Smooth muscle cell (in vitro differentiated cells): ENCODE measurements at regions not wholly inside any gene's neighbourhood (a gene's known extent, or its start where the extent isn't known, plus 50 kb on each side); places are given as distances from the start of the nearest gene placed in this dataset.
"Not testable (repeated sequence)": the region's sequence is repeated elsewhere in the genome, so short reads cannot be mapped to it uniquely, and the experiment has no call there.

Experiments
- DNase-seq: peaks from one replicate; lab custom pipeline; 2025; ENCODE audit not compliant: unreplicated experiment; lab: John Stamatoyannopoulos, UW
- H2AFZ ChIP-seq: fragments of 200-600 bp; sonication (generic); 2 replicates; pipeline ENCODE4 v1.6.0; 2016; ENCODE audit warnings: antibody characterized with exemption, low read depth, mild to moderate bottlenecking
- H3F3A ChIP-seq: fragments of 200-600 bp; sonication (generic); 2 replicates; pipeline ENCODE4 v1.6.0; 2017; ENCODE audit warnings: antibody characterized with exemption, low read depth
- H3K27ac ChIP-seq: fragments of 200-600 bp; sonication (generic); 2 replicates; pipeline ENCODE4 v1.5.1; 2016; ENCODE audit warnings: low read depth, mild to moderate bottlenecking
- H3K27me3 ChIP-seq: fragments of 200-600 bp; sonication (generic); 2 replicates; pipeline ENCODE4 v1.6.1; 2016; ENCODE audit warnings: low read depth, mild to moderate bottlenecking
- H3K36me3 ChIP-seq: fragments of 200-600 bp; sonication (generic); 2 replicates; pipeline ENCODE4 v1.5.1; 2016; ENCODE audit warnings: low read depth
- H3K4me1 ChIP-seq: fragments of 200-600 bp; sonication (generic); 2 replicates; pipeline ENCODE4 v1.5.1; 2016; ENCODE audit warnings: low read depth
- H3K4me2 ChIP-seq: fragments of 200-600 bp; sonication (generic); 2 replicates; pipeline ENCODE4 v1.6.0; 2016; ENCODE audit warnings: mild to moderate bottlenecking
- H3K4me3 ChIP-seq: fragments of 200-600 bp; sonication (generic); 2 replicates; pipeline ENCODE4 v1.5.1; 2016; ENCODE audit warnings: mild to moderate bottlenecking
- H3K79me2 ChIP-seq: fragments of 200-600 bp; sonication (generic); 2 replicates; pipeline ENCODE4 v1.6.0; 2016; ENCODE audit warnings: low read depth, mild to moderate bottlenecking
- H3K9ac ChIP-seq: fragments of 200-600 bp; sonication (generic); 2 replicates; pipeline ENCODE4 v1.6.0; 2016; ENCODE audit warnings: low read depth
- H3K9me3 ChIP-seq: fragments of 200-600 bp; sonication (generic); replicated peaks from 2 replicates; pipeline ENCODE4 v1.5.1; 2016; ENCODE audit warnings: low read depth
- H4K20me1 ChIP-seq: fragments of 200-600 bp; sonication (generic); 2 replicates; pipeline ENCODE4 v1.6.0; 2016; ENCODE audit warnings: low read depth
- CTCF ChIP-seq: fragments of 200-600 bp; sonication (generic); IDR thresholded peaks from 2 replicates; pipeline ENCODE4 v1.5.1; 2017; ENCODE audit warnings: borderline replicate concordance, mild to moderate bottlenecking, antibody characterized with exemption; ENCODE audit not compliant: insufficient read depth, poor library complexity, severe bottlenecking
- WGBS: methylation state at CpG from one replicate; pipeline ENCODE4 v1.1.7; 2016; ENCODE audit warnings: low lambda C conversion rate; 5-methylcytosine and 5-hydroxymethylcytosine counted together

DNA sequence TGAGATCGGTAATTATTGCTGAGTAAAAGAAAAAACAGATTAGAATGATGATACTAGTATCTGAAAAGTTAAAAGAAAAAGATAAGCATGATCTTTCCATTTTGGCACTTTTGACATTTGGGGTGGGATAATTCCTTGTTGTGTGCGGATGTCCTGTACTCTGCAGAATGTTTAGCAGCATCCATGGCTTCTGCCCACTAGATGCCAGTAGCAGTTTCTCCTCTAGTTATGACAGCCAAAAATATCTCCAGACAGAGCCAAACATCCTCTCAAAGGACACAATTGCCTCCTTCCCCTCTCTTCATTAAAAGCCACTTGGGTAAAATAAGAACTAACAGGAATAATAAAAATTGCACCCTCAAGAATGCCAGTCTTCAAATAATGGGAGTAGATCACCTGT lies 468.8 kb upstream of the GRM7 start:
- WGBS: 90% methylated on average over 2 of the region's 2 CpGs
- Histone ChIP-seq H3K27me3 (no peaks in the 10 kb centered on the region), H3K4me3 (no peak overlapping the region), H3K9me3 (no peaks in the 10 kb centered on the region), H3K9ac (no peak overlapping the region), H4K20me1 (no peaks in the 10 kb centered on the region), H3K4me2 (no peak overlapping the region), H3F3A (no peaks in the 10 kb centered on the region), H2AFZ (no peak overlapping the region), H3K4me1 (no peaks in the 10 kb centered on the region), H3K27ac (no peak overlapping the region), H3K36me3 (no peaks in the 10 kb centered on the region), H3K79me2 (no peaks in the 10 kb centered on the region)
- TF ChIP-seq CTCF: no peak
- DNase-seq: no peak

DNA sequence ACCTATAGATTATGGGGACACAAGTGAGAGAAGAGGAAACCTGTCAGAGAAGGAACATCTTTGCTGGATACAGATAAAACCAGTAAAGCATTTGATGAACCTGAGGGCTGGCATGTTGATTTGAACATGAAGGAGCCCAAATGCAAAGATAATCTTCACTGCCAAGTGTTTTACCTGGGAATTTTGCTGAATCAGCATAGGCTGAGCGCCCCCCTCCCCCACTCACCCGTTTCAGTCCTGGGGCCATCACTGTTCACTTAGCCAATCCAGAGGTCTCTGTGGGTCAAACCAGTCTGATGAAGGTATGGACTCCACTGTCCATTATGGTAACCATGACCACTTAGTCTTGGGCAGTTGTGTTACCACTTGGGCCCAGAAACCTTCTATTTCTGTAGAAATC lies 466.0 kb upstream of the GRM7 start:
- no peaks in the 10 kb centered on the region for H3K4me1 ChIP-seq
- H3F3A ChIP-seq: no peaks in the 10 kb centered on the region
- H2AFZ ChIP-seq: no peak overlapping the region
- 95% methylated on average over 2 of the region's 2 CpGs for WGBS
- no peaks in the 10 kb centered on the region for H3K79me2 ChIP-seq
- H3K4me3 ChIP-seq: no peak overlapping the region
- H3K4me2 ChIP-seq: no peak overlapping the region
- TF ChIP-seq CTCF: no peak
- H3K9ac ChIP-seq: no peak overlapping the region
- H3K27me3 ChIP-seq: no peaks in the 10 kb centered on the region
- H3K36me3 ChIP-seq: no peaks in the 10 kb centered on the region
- H3K27ac ChIP-seq: no peak overlapping the region
- no peaks in the 10 kb centered on the region for H3K9me3 ChIP-seq
- H4K20me1 ChIP-seq: no peaks in the 10 kb centered on the region
- no peak for DNase-seq

DNA sequence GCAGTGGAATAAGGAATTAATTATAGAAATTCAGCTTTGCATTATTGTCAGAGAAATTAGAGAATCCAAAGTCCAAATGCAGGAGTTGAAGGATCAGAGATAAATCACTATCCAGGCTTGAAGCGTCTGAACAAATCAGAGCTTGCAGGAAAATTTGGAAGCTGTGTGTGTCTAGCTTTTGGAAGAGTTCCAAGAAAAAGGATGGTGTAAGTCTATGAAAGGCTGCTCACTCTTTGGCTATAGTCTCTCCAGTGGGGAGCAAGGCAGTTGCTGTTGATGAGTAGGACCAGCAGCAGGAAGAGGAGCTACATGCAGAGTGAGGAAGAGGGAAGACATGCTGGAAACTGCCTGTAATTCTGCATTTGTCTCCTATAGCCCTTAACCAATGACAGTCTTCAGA lies 464.3 kb upstream of the GRM7 start:
- no peaks in the 10 kb centered on the region for H3K79me2 ChIP-seq
- H3K9ac ChIP-seq: no peak overlapping the region
- WGBS: 79% methylated on average over 1 of the region's 1 CpG
- DNase-seq: no peak
- no peaks in the 10 kb centered on the region for H3K36me3 ChIP-seq
- no peaks in the 10 kb centered on the region for H3F3A ChIP-seq
- TF ChIP-seq CTCF: no peak
- no peak overlapping the region for H3K4me2 ChIP-seq
- H3K4me3 ChIP-seq: no peak overlapping the region
- H2AFZ ChIP-seq: no peak overlapping the region
- H4K20me1 ChIP-seq: no peaks in the 10 kb centered on the region
- no peak overlapping the region for H3K27ac ChIP-seq
- no peaks in the 10 kb centered on the region for H3K9me3 ChIP-seq
- no peaks in the 10 kb centered on the region for H3K4me1 ChIP-seq
- no peaks in the 10 kb centered on the region for H3K27me3 ChIP-seq

DNA sequence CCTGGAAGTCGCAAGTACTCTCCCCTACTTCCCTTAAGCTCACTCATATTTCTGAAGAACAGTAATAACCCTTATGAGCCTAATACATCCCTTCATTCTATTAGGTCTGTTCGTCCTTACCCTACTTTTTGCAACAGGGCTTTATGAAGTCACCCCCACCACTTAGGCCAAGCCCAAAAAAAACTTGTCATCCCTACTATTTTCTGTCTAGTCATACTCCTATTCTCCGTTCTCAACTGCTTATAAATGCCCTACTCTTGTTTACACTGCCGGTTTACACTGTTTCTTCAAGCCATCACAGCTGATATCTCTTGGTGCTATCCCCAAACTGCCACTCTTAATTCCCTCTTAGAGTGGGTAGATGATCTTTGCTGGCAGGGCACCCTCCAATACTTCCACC lies 458.2 kb upstream of the GRM7 start:
- H3K79me2 ChIP-seq, H4K20me1 ChIP-seq, H3K36me3 ChIP-seq, H3K27ac ChIP-seq, H3K9ac ChIP-seq, H2AFZ ChIP-seq, DNase-seq, H3K9me3 ChIP-seq, H3F3A ChIP-seq, H3K27me3 ChIP-seq, H3K4me3 ChIP-seq, H3K4me2 ChIP-seq, H3K4me1 ChIP-seq: not testable (repeated sequence)
- 80% methylated on average over 4 of the region's 4 CpGs for WGBS

GRCh38 chr3:6406923-6407322 lies 454.0 kb upstream of the GRM7 start:
- H3K79me2 ChIP-seq, H3K4me1 ChIP-seq, H4K20me1 ChIP-seq, H3F3A ChIP-seq, H3K4me2 ChIP-seq, H2AFZ ChIP-seq, H3K27ac ChIP-seq, H3K9me3 ChIP-seq, DNase-seq, H3K36me3 ChIP-seq, H3K9ac ChIP-seq, H3K27me3 ChIP-seq, H3K4me3 ChIP-seq: not testable (repeated sequence)
- WGBS: 88% methylated on average over 4 of the region's 4 CpGs
